ENCODE measurements at regions not wholly inside any gene's neighbourhood (a gene's known extent, or its start where the extent isn't known, plus 50 kb on each side); places are given as distances from the start of the nearest gene placed in this dataset.
"Not testable (repeated sequence)": the region's sequence is repeated elsewhere in the genome, so short reads cannot be mapped to it uniquely, and the experiment has no call there.

DNA sequence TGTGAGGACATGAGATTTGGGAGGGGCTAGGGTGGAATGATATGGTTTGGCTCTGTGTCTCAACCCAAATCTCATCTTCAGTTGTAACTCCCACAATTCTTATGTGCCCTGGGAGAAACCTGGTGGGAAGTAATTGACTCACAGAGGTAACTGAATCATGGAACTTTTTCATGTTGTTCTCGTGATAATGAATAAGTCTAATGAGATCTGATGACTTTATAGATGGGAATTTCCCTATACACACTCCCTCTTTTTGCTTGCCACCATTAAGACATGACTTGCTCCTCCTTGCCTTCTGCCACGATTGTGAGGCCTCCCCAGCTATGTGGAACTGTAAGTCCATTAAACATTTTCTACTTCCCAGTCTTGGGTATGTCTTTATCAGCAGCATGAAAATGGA lies 253.2 kb upstream of the GK2 start:
- Histone ChIP-seq H3K27me3 (no peaks in the 10 kb centered on the region), H3K4me3 (no peak overlapping the region), H3K4me1 (peaks cover 0 to 14% (median 9%) of the 10 kb centered on the region in 4 donors), H3K36me3 (no peaks in the 10 kb centered on the region), H3K9me3 (peaks cover 0 to 12% (median 3%) of the 10 kb centered on the region in 4 donors), H3K27ac (replicated peaks in 1 of 4) (no peak overlapping the region)
- intact Hi-C loops (cut with DNase I) = no loop called here
- 85% methylated on average over 2 of the region's 2 CpGs for WGBS
- DNase-seq (ENCODE audit: extremely low spot score) = no peak
- TF ChIP-seq POLR2AphosphoS5 (IDR thresholded peaks at IDR 0.05) = no peak
- no peak for TF ChIP-seq POLR2A (IDR thresholded peaks at IDR 0.05; ENCODE audit: low read depth)
- TF ChIP-seq, protein P1, sequence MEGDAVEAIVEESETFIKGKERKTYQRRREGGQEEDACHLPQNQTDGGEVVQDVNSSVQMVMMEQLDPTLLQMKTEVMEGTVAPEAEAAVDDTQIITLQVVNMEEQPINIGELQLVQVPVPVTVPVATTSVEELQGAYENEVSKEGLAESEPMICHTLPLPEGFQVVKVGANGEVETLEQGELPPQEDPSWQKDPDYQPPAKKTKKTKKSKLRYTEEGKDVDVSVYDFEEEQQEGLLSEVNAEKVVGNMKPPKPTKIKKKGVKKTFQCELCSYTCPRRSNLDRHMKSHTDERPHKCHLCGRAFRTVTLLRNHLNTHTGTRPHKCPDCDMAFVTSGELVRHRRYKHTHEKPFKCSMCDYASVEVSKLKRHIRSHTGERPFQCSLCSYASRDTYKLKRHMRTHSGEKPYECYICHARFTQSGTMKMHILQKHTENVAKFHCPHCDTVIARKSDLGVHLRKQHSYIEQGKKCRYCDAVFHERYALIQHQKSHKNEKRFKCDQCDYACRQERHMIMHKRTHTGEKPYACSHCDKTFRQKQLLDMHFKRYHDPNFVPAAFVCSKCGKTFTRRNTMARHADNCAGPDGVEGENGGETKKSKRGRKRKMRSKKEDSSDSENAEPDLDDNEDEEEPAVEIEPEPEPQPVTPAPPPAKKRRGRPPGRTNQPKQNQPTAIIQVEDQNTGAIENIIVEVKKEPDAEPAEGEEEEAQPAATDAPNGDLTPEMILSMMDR (IDR thresholded peaks at IDR 0.05) = no peak
- TF ChIP-seq EP300 (IDR thresholded peaks at IDR 0.05) = no peak

DNA sequence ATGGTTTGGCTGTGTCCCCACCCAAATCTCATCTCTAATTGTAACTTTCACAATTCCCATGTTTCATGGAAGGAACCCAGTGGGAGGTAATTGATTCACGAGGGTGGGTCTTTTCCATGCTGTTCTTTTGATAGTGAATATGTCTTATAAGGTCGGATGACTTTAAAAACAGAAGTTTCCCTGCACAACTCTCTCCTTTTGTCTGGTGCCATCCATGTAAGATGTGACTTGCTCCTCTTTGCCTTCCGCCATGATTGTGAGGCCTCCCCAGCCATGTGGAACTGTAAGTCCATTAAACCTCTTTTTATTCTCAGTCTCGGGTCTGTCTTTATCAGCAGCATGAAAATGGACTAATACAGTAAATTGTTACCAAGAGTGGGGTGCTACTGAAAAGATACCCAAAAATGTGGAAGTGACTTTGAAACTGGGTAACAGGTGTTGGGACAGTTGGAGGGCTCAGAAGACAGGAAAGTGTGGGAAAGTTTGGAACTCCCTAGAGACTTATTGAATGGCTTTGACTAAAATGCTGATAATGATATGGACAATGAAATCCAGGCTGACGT lies 251.4 kb upstream of the GK2 start:
- intact Hi-C loops (cut with DNase I) = not testable (repeated sequence)

DNA sequence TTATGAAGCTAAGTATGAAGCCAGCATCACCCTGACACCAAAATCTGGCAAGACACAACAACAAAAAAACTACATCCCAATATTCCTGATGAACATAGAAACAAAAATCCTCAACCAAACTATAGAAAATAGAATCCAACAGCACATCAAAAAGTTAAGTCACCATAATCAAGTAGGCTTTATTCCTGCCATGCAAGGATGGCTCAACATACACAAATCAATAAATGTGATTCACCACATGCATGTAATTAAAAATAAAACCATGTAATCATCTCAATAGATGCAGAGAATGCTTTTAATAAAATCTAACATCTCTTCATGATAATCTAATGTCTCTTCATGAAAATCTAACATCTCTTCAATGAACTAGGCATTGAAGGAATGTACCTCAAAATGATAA lies 249.4 kb upstream of the GK2 start:
- Histone ChIP-seq H3K4me1 (peaks cover 0 to 16% (median 12%) of the 10 kb centered on the region in 4 donors), H3K36me3 (no peaks in the 10 kb centered on the region), H3K27ac (replicated peaks in 1 of 4) (no peak overlapping the region), H3K4me3 (no peak overlapping the region), H3K9me3 (peaks cover 0 to 12% (median 3%) of the 10 kb centered on the region in 4 donors), H3K27me3 (no peaks in the 10 kb centered on the region)
- TF ChIP-seq, protein P1 (IDR thresholded peaks at IDR 0.05) = no peak
- TF ChIP-seq POLR2AphosphoS5 (IDR thresholded peaks at IDR 0.05) = no peak
- TF ChIP-seq EP300 (IDR thresholded peaks at IDR 0.05) = no peak
- no peak for TF ChIP-seq POLR2A (IDR thresholded peaks at IDR 0.05; ENCODE audit: low read depth)
- intact Hi-C loops (cut with DNase I) = no loop called here
- no peak for DNase-seq (ENCODE audit: extremely low spot score)

More for the DNA sequence above, 251.4 kb upstream of the GK2 start:
- H3K9me3 ChIP-seq = peaks cover 0 to 12% (median 3%) of the 10 kb centered on the region in 4 donors
- peaks cover 0 to 14% (median 9%) of the 10 kb centered on the region in 4 donors for H3K4me1 ChIP-seq
- not testable (repeated sequence) for DNase-seq (ENCODE audit: extremely low spot score); H3K36me3 ChIP-seq; H3K27ac ChIP-seq (replicated peaks in 1 of 4); H3K4me3 ChIP-seq; H3K27me3 ChIP-seq
- WGBS = 71% methylated on average over 5 of the region's 5 CpGs

DNA sequence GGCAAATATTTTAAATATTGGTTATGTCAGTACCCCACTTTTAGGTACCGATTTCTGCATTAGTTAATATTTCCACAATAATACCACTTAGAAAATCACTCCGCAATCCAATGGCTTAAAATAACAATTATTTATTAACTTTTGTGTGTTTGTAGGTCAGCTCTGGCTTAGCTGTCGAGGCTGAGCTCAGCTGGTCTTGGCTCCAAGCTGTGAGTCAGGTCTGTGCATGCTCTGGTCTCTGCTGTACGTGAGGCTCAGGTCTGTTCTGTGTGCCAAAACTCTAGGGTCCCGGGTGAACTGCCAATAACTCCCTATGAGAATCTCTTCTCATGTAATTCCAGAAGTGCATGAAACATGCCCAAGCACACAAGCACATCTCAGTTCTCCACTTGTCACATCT lies 245.8 kb upstream of the GK2 start:
- TF ChIP-seq, protein P1 (IDR thresholded peaks at IDR 0.05) = no peak
- no peak for TF ChIP-seq POLR2AphosphoS5 (IDR thresholded peaks at IDR 0.05)
- TF ChIP-seq POLR2A (IDR thresholded peaks at IDR 0.05; ENCODE audit: low read depth) = no peak
- no peak for TF ChIP-seq EP300 (IDR thresholded peaks at IDR 0.05)
- no peak overlapping the region for H3K4me3 ChIP-seq
- peaks cover 0 to 36% (median 31%) of the 10 kb centered on the region in 4 donors for H3K4me1 ChIP-seq
- intact Hi-C loops (cut with DNase I) = no loop called here
- H3K27me3 ChIP-seq = no peaks in the 10 kb centered on the region
- 62% methylated on average over 5 of the region's 5 CpGs for WGBS
- H3K27ac ChIP-seq (replicated peaks in 1 of 4) = peak overlapping the region; percentile 40 to 77 (median 70)
- peaks cover 0 to 12% (median 3%) of the 10 kb centered on the region in 4 donors for H3K9me3 ChIP-seq
- no peaks in the 10 kb centered on the region for H3K36me3 ChIP-seq
- DNase-seq (ENCODE audit: extremely low spot score) = no peak

DNA sequence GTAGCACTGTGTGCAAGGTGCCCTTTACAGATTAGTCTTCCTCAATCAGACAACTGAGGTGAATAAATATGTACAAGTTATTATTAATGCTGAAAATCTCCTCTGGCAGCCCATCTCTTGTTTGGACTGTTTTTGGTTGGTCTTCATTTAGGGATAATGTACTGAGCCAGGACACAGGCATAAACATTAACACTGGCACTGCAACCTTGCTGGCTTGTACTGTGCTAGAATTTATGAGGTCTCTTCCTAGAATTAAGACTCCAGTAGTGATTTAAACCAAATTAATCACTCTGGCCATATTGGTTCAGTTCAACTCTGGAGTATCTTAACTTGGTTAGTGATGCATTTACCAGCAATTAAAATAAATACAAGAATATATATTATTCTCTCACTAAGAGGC lies 244.7 kb upstream of the GK2 start:
- TF ChIP-seq POLR2A (IDR thresholded peaks at IDR 0.05; ENCODE audit: low read depth) = no peak
- TF ChIP-seq, protein P1 (IDR thresholded peaks at IDR 0.05) = no peak
- TF ChIP-seq EP300 (IDR thresholded peaks at IDR 0.05) = no peak
- TF ChIP-seq POLR2AphosphoS5 (IDR thresholded peaks at IDR 0.05) = no peak
- H3K27ac ChIP-seq (replicated peaks in 1 of 4) = peak overlapping the region; percentile 68 to 77 (median 72)
- intact Hi-C loops (cut with DNase I) = no loop called here

More for the DNA sequence above, 244.7 kb upstream of the GK2 start:
- Histone ChIP-seq H3K27me3 (no peaks in the 10 kb centered on the region), H3K4me3 (no peak overlapping the region), H3K4me1 (peaks cover 0 to 36% (median 31%) of the 10 kb centered on the region in 4 donors), H3K9me3 (peaks cover 0 to 10% (median 3%) of the 10 kb centered on the region in 4 donors), H3K36me3 (no peaks in the 10 kb centered on the region)
- DNase-seq (ENCODE audit: extremely low spot score) = no peak

All from esophagus muscularis mucosa (tissue), 4 donors.